ENCODE measurements at regions not wholly inside any gene's neighbourhood (a gene's known extent, or its start where the extent isn't known, plus 50 kb on each side); places are given as distances from the start of the nearest gene placed in this dataset.

GRCh38 chr21:35954066-35954465 lies 106.3 kb downstream of the SETD4 start:
- TF ChIP-seq EZH2 (IDR thresholded peaks at IDR 0.05; ENCODE audit: insufficient read depth, poor library complexity, severe bottlenecking), result no peak
- no peak for TF ChIP-seq EZH2phosphoT487 (IDR thresholded peaks at IDR 0.05; ENCODE audit: insufficient read depth, low read depth)
